OCI-LY1 (cell line): ENCODE measurements at regions not wholly inside any gene's neighbourhood (a gene's known extent, or its start where the extent isn't known, plus 50 kb on each side); places are given as distances from the start of the nearest gene placed in this dataset.

Source experiments
- EZH2 ChIP-seq: fragments of 200-600 bp; sonication (generic), shearing (Covaris generic); IDR thresholded peaks from 2 replicates; pipeline ENCODE4 v1.8.0; 2017; ENCODE audit warnings: borderline replicate concordance, mixed run types, mild to moderate bottlenecking, antibody characterized with exemption, low read length, moderate library complexity, mixed read lengths
- TF ChIP-seq, protein P1 (sequence below): fragments of 200-600 bp; sonication (generic), shearing (Covaris generic); IDR thresholded peaks from 2 replicates; pipeline ENCODE4 v1.5.1; 2017; ENCODE audit warnings: mild to moderate bottlenecking, antibody characterized with exemption, low read length, moderate library complexity, mixed read lengths

DNA sequence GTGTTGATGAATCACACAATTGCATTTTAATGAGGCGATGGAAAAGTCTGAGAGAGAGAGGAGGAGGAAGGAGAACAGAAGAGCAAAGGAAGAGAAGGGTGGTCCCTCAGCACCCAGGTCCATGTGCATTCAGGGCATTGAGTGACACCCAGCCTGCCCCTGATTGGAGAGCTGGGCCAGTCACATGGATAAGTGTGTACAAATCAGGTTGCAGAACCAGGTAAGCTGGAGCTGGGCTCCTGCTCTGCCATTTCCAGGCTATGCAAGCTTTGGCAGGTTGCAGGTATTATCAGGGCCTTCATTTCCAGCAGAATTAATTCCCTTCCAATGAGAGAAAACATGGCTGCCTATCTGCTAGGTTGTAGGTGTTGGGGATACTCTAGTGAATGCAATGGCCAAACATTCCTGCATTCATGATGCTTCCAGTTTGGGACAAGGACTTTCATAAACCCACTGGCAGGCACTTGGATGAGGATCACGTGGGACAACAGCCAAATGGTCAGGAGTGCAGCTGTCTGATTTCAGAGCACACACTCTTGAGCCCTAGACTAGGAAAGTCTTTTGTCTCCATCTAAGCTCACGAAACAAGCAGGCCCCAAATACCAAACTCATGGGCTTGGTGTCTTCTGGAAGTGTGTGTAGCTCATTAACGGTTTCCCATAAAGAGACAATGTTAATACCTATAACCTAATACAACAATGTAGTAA, 577.9 kb upstream of the CDH5 start:
- TF ChIP-seq, protein P1, sequence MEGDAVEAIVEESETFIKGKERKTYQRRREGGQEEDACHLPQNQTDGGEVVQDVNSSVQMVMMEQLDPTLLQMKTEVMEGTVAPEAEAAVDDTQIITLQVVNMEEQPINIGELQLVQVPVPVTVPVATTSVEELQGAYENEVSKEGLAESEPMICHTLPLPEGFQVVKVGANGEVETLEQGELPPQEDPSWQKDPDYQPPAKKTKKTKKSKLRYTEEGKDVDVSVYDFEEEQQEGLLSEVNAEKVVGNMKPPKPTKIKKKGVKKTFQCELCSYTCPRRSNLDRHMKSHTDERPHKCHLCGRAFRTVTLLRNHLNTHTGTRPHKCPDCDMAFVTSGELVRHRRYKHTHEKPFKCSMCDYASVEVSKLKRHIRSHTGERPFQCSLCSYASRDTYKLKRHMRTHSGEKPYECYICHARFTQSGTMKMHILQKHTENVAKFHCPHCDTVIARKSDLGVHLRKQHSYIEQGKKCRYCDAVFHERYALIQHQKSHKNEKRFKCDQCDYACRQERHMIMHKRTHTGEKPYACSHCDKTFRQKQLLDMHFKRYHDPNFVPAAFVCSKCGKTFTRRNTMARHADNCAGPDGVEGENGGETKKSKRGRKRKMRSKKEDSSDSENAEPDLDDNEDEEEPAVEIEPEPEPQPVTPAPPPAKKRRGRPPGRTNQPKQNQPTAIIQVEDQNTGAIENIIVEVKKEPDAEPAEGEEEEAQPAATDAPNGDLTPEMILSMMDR, result no peak
- no peak for TF ChIP-seq EZH2
